IMR-90 (cell line): ENCODE measurements at regions not wholly inside any gene's neighbourhood (a gene's known extent, or its start where the extent isn't known, plus 50 kb on each side); places are given as distances from the start of the nearest gene placed in this dataset.
A peak's percentile ranks its signal among the peaks of the same experiment; 100 is the strongest.

Experiments used
- ATAC-seq: fragments of 200-7000 bp; cut with Tn5 transposase; 2 replicates; pipeline ENCODE4 v1.9.1; 2020; ENCODE audit warnings: low read depth, mild to moderate bottlenecking, moderate library complexity
- BruUV-seq: library from RNA; stranded (reverse); fragments of 400-500 nt; replicated peaks from 2 replicates; lab custom pipeline; 2021; lab: Mats Ljungman, UMichigan
- CTCF ChIA-PET: fragments of 300-600 bp; formaldehyde crosslinking; extraction: SDS; loops from one replicate; lab custom pipeline; 2021; ENCODE audit warnings: antibody characterized with exemption; lab: Yijun Ruan, JAX
- POLR2A ChIA-PET: fragments of 300-600 bp; sonication (Branson Sonifier 250); formaldehyde crosslinking; loops from one replicate; lab custom pipeline; 2022; ENCODE audit warnings: antibody characterized with exemption; ENCODE audit not compliant: unreplicated experiment; lab: Charles Lee
- DNase-seq: peaks from one replicate; pipeline ENCODE4 v3.0.0; 2013
- H2AFZ ChIP-seq: replicated peaks from 2 replicates; pipeline ENCODE3; 2013; ENCODE audit warnings: low read length, mild to moderate bottlenecking; ENCODE audit not compliant: poor library complexity
- H2AK5ac ChIP-seq: 2 replicates; pipeline ENCODE4 v1.6.1; 2013; ENCODE audit warnings: low read depth, low read length, inconsistent platforms
- H2AK9ac ChIP-seq: replicated peaks from 2 replicates; pipeline ENCODE3; 2013; ENCODE audit warnings: mild to moderate bottlenecking, low read depth, low read length, moderate library complexity; ENCODE audit not compliant: poor library complexity
- H2BK120ac ChIP-seq: 2 replicates; pipeline ENCODE4 v1.6.1; 2013; ENCODE audit warnings: low read depth, low read length, inconsistent platforms
- H2BK15ac ChIP-seq: 3 replicates; pipeline ENCODE4 v1.6.1; 2013; ENCODE audit warnings: low read depth, low read length, inconsistent platforms
- H2BK20ac ChIP-seq: 2 replicates; pipeline ENCODE4 v1.6.1; 2013; ENCODE audit warnings: low read depth, mild to moderate bottlenecking, inconsistent platforms, low read length, moderate library complexity
- H2BK5ac ChIP-seq: 2 replicates; pipeline ENCODE4 v1.6.1; 2013; ENCODE audit warnings: mild to moderate bottlenecking, low read depth, low read length, inconsistent platforms; ENCODE audit not compliant: poor library complexity, severe bottlenecking
- H3K14ac ChIP-seq: replicated peaks from 2 replicates; pipeline ENCODE4 v1.6.1; 2013; ENCODE audit warnings: low read depth, low read length, inconsistent platforms
- H3K18ac ChIP-seq: 2 replicates; pipeline ENCODE4 v1.6.1; 2013; ENCODE audit warnings: low read depth, low read length, control low read depth
- H3K23ac ChIP-seq: 2 replicates; pipeline ENCODE4 v1.6.1; 2013; ENCODE audit warnings: low read depth, low read length, inconsistent platforms
- H3K27ac ChIP-seq: 2 replicates; pipeline ENCODE4 v1.5.1; 2013; ENCODE audit warnings: mild to moderate bottlenecking, control low read depth, low read length; ENCODE audit not compliant: insufficient read depth
- H3K27me3 ChIP-seq: 2 replicates; pipeline ENCODE4 v1.6.1; 2013; ENCODE audit warnings: low read length; ENCODE audit not compliant: control insufficient read depth, insufficient read depth
- H3K36me3 ChIP-seq: 2 replicates; pipeline ENCODE4 v1.6.1; 2013; ENCODE audit warnings: low read length, mixed read lengths; ENCODE audit not compliant: control insufficient read depth, insufficient read depth
- H3K4ac ChIP-seq: 2 replicates; pipeline ENCODE4 v1.6.1; 2013; ENCODE audit warnings: low read depth, low read length, inconsistent platforms
- H3K4me1 ChIP-seq: 2 replicates; pipeline ENCODE4 v1.6.1; 2013; ENCODE audit warnings: low read length, mixed read lengths; ENCODE audit not compliant: control insufficient read depth, insufficient read depth
- H3K4me2 ChIP-seq: 2 replicates; pipeline ENCODE4 v1.6.1; 2013; ENCODE audit warnings: low read depth, mild to moderate bottlenecking, control low read depth, low read length, moderate library complexity
- H3K4me3 ChIP-seq: 2 replicates; pipeline ENCODE4 v1.5.1; 2013; ENCODE audit warnings: low read depth, mild to moderate bottlenecking, control low read depth, low read length, moderate library complexity; ENCODE audit not compliant: insufficient read depth
- H3K56ac ChIP-seq: 2 replicates; pipeline ENCODE4 v1.6.1; 2013; ENCODE audit warnings: low read length, inconsistent platforms; ENCODE audit not compliant: insufficient read depth; ENCODE audit errors: extremely low read depth
- H3K79me1 ChIP-seq, 2 experiments: 2 replicates each; pipeline ENCODE4 v1.6.1; 2013; ENCODE audit warnings: low read length in 2 of 2, inconsistent platforms in 1 of 2, low read depth in 1 of 2
- H3K9ac ChIP-seq: 2 replicates; pipeline ENCODE4 v1.6.1; 2013; ENCODE audit warnings: low read depth, low read length, control low read depth
- H3K9me1 ChIP-seq: 2 replicates; pipeline ENCODE4 v1.6.1; 2013; ENCODE audit warnings: low read length, inconsistent platforms; ENCODE audit not compliant: insufficient read depth
- H3K9me3 ChIP-seq: 2 replicates; pipeline ENCODE4 v1.6.1; 2013; ENCODE audit warnings: low read length; ENCODE audit not compliant: control insufficient read depth, insufficient read depth
- H4K20me1 ChIP-seq: 2 replicates; pipeline ENCODE4 v1.6.1; 2013; ENCODE audit warnings: low read length, inconsistent platforms; ENCODE audit not compliant: insufficient read depth
- H4K5ac ChIP-seq: 2 replicates; pipeline ENCODE4 v1.6.1; 2013; ENCODE audit warnings: mild to moderate bottlenecking, low read depth, low read length, control low read depth
- H4K8ac ChIP-seq, 2 experiments: 2 replicates each; pipeline ENCODE4 v1.6.1; 2013; ENCODE audit warnings: low read depth in 2 of 2, low read length in 2 of 2, control low read depth in 1 of 2, inconsistent platforms in 1 of 2
- H4K91ac ChIP-seq: 2 replicates; pipeline ENCODE4 v1.6.1; 2013; ENCODE audit warnings: low read depth, low read length, inconsistent platforms; ENCODE audit not compliant: insufficient read depth
- MAFK ChIP-seq: IDR thresholded peaks from 2 replicates; pipeline ENCODE4 v1.6.1; 2012; ENCODE audit warnings: low read depth, low read length, improper control_type of control experiment
- WGBS, 2 experiments: methylation state at CpG; one replicate each; pipeline versions ENCODE4 v1.1.5 to v1.1.7; 2013; ENCODE audit warnings: missing lambda C conversion rate in 2 of 2; ENCODE audit not compliant: insufficient read length in 1 of 2; ENCODE audit errors: extremely low coverage in 2 of 2; 5-methylcytosine and 5-hydroxymethylcytosine counted together
- dilution Hi-C: fragments of 300-500 bp; cut with HindIII; formaldehyde crosslinking; loops from one replicate; pipeline ENCODE4 v1.14.3; 2018; ENCODE audit warnings: low sequenced_read_pairs; ENCODE audit not compliant: unreplicated experiment
- in situ Hi-C: fragments of 300-500 bp; cut with MboI; formaldehyde crosslinking; loops from 3 replicates; pipeline ENCODE4 v1.14.3; 2019; ENCODE audit warnings: low sequenced_read_pairs, inconsistent platforms, mixed read lengths
- intact Hi-C: fragments of 100-400 bp; cut with micrococcal nuclease; formaldehyde crosslinking; loops from 2 replicates; pipeline ENCODE4 v1.10.0; 2022
- TF ChIP-seq, protein P1 (sequence below): conservative IDR thresholded peaks from 2 replicates; pipeline ENCODE4 v1.5.1; 2012; ENCODE audit warnings: mild to moderate bottlenecking, low read depth, low read length, improper control_type of control experiment

DNA sequence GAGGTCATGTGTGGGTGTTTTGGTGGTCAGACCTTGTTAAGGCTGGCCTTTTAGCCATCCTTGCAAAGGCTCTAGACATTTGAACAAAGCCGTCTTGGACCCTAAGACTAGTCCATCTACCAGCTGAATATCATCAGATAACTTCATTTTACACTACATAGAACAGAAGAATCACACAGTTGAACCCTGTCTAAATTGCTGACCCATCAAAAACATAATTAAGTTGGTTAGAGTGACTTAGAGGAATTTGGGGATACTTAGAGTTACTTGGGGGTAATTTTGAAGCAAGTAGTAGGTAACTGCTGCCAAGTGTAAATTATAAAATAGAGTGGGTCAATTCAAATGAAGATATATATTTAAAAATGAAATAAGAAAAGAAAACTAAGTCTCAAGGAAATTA lies 102.9 kb upstream of the ADGRL4 start:
- Histone ChIP-seq H3K4me1 (peaks cover 2% of the 10 kb centered on the region; the same call in 1 of the 2 replicates), H2BK5ac (no peak overlapping the region), H4K91ac (no peak overlapping the region), H2BK120ac (no peak overlapping the region), H3K9ac (no peak overlapping the region), H3K4me2 (no peak overlapping the region), H3K4me3 (no peak overlapping the region), H2AK9ac (no peak overlapping the region), H3K27me3 (no peaks in the 10 kb centered on the region), H3K9me3 (no peaks in the 10 kb centered on the region), H3K27ac (no peak overlapping the region), H3K14ac (no peak overlapping the region), H3K36me3 (no peaks in the 10 kb centered on the region), H3K56ac (no peak overlapping the region), H4K20me1 (no peaks in the 10 kb centered on the region), H4K5ac (no peak overlapping the region), H3K23ac (no peak overlapping the region), H2AK5ac (no peak overlapping the region), H3K9me1 (no peaks in the 10 kb centered on the region), H3K18ac (no peak overlapping the region), H4K8ac (no peak overlapping the region), H2AFZ (no peak overlapping the region), H3K4ac (no peak overlapping the region), H3K79me1 (no peaks in the 10 kb centered on the region), H2BK15ac (no peak overlapping the region), H2BK20ac (no peak overlapping the region)
- BruUV-seq, result no TSS peak
- intact Hi-C loops (no loop called here), dilution Hi-C loops (no loop called here), in situ Hi-C loops (no loop called here)
- no CpG with 5 or more reads among the region's 1 CpG for WGBS, 2 experiments
- peak; percentile 95 for TF ChIP-seq MAFK
- TF ChIP-seq, protein P1, sequence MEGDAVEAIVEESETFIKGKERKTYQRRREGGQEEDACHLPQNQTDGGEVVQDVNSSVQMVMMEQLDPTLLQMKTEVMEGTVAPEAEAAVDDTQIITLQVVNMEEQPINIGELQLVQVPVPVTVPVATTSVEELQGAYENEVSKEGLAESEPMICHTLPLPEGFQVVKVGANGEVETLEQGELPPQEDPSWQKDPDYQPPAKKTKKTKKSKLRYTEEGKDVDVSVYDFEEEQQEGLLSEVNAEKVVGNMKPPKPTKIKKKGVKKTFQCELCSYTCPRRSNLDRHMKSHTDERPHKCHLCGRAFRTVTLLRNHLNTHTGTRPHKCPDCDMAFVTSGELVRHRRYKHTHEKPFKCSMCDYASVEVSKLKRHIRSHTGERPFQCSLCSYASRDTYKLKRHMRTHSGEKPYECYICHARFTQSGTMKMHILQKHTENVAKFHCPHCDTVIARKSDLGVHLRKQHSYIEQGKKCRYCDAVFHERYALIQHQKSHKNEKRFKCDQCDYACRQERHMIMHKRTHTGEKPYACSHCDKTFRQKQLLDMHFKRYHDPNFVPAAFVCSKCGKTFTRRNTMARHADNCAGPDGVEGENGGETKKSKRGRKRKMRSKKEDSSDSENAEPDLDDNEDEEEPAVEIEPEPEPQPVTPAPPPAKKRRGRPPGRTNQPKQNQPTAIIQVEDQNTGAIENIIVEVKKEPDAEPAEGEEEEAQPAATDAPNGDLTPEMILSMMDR, result no peak
- CTCF ChIA-PET, result no interaction called here
- POLR2A ChIA-PET, result no interaction called here
- DNase-seq (no peak), ATAC-seq (no peak)
